ENCODE measurements at regions not wholly inside any gene's neighbourhood (a gene's known extent, or its start where the extent isn't known, plus 50 kb on each side); places are given as distances from the start of the nearest gene placed in this dataset.

DNA sequence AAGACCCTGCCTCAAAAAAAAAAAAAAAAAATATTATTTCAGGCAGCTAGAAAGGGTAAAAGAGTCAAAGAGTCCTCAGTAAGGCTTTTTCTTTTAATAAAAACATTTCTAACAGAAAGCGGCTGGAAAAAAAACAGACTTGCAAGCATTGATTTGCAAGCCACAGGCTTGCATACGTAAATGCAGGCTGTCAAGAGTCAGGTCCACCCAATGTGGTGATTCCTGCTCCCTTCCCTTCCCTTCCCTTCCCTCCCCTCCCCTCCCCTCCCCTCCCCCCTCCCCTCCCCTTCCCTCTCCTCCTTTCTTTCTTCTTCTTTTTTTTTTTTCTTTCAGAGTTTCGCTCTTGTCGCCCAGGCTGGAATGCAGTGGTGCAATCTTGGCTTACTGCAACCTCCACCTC, 74.4 kb upstream of the GULP1 start:
- H3K36me3 ChIP-seq, result no peaks in the 10 kb centered on the region
- no peak for ATAC-seq
- H3K9me3 ChIP-seq, result no peaks in the 10 kb centered on the region
- WGBS, 2 donors, result 83 to 94% methylated on average over 2 to 4 of the region's 4 CpGs
- no peaks in the 10 kb centered on the region for H3K27me3 ChIP-seq
- no peak overlapping the region for H3K4me3 ChIP-seq
- DNase-seq, result no peak
- intact Hi-C loops (cut with DNase I), result no loop called here
- H3K27ac ChIP-seq, result no peak overlapping the region
- TF ChIP-seq CTCF (IDR thresholded peaks at IDR 0.05), result no peak
- H3K4me1 ChIP-seq, result no peaks in the 10 kb centered on the region

GRCh38 chr2:188219541-188219940, 72.1 kb upstream of the GULP1 start:
- intact Hi-C loops (cut with DNase I), result no loop called here
- no peak overlapping the region for H3K27ac ChIP-seq
- no peak overlapping the region for H3K4me3 ChIP-seq
- no peaks in the 10 kb centered on the region for H3K36me3 ChIP-seq
- no peak for DNase-seq
- no peaks in the 10 kb centered on the region for H3K4me1 ChIP-seq
- ATAC-seq, result no peak
- TF ChIP-seq CTCF (IDR thresholded peaks at IDR 0.05), result no peak
- WGBS, 2 donors, result 90 to 91% methylated on average over 1 of the region's 1 CpG
- no peaks in the 10 kb centered on the region for H3K27me3 ChIP-seq
- no peaks in the 10 kb centered on the region for H3K9me3 ChIP-seq

DNA sequence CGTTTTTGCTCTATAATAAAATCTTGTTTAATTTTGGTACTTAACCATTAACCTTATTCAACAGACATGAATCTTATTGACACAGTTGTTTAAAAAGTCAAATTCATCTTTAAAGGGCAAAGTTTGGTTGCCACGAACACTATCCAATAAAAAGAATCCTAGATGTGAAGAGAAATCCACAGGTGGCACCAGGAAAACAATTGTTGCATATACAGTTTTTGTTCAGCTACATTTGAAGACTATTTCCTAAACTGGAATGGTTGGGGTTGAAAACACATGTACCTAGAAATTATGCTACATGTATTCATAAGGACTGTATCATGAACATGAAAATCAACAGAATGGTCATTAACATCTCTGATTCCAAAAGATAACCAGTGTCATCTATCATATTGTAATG, 71.1 kb upstream of the GULP1 start:
- no peaks in the 10 kb centered on the region for H3K36me3 ChIP-seq
- TF ChIP-seq CTCF (IDR thresholded peaks at IDR 0.05), result no peak
- no peaks in the 10 kb centered on the region for H3K27me3 ChIP-seq
- DNase-seq (no peak), ATAC-seq (no peak)
- H3K4me3 ChIP-seq, result no peak overlapping the region
- no peak overlapping the region for H3K27ac ChIP-seq
- H3K9me3 ChIP-seq, result no peaks in the 10 kb centered on the region
- H3K4me1 ChIP-seq, result no peaks in the 10 kb centered on the region
- intact Hi-C loops (cut with DNase I), result no loop called here
- 92 to 96% methylated on average over 2 of the region's 2 CpGs for WGBS, 2 donors

- intact Hi-C loops (cut with DNase I), result no loop called here
- ATAC-seq (no peak), DNase-seq (no peak)
- Histone ChIP-seq H3K4me3 (no peak overlapping the region), H3K36me3 (no peaks in the 10 kb centered on the region), H3K27ac (no peak overlapping the region), H3K4me1 (no peaks in the 10 kb centered on the region), H3K27me3 (no peaks in the 10 kb centered on the region), H3K9me3 (peaks cover 0 to 3% (median 0%) of the 10 kb centered on the region in 11 donors)
- 90 to 96% methylated on average over 8 of the region's 8 CpGs for WGBS, 2 donors
- no peak for TF ChIP-seq CTCF (IDR thresholded peaks at IDR 0.05)
Observed at GRCh38 chr2:188227713-188228112, 64.0 kb upstream of the GULP1 start.

DNA sequence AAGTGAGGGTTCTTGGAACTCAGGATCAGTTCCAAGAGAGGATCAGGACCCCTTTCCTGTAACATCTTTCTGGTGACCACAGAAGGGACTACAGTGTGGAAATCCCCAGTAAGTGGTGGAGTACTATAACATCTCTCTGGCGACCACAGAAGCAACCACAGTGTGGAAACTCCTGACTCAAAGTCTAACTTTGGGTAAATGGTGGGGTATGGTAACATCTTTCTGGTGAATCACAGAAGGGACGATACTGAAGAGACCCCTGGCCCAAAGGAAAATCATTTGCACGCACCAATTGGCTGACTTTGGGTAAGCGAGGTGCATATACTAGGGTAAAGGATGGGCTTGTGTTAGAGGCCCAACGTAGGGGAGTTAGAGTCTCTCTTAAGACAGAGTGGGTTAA, 56.3 kb upstream of the GULP1 start:
- no peaks in the 10 kb centered on the region for H3K27me3 ChIP-seq
- H3K27ac ChIP-seq, result no peak overlapping the region
- no peak overlapping the region for H3K4me3 ChIP-seq
- DNase-seq (no peak), ATAC-seq (no peak)
- WGBS, 2 donors, result 91 to 95% methylated on average over 5 of the region's 5 CpGs
- no peaks in the 10 kb centered on the region for H3K4me1 ChIP-seq
- no peak for TF ChIP-seq CTCF (IDR thresholded peaks at IDR 0.05)
- no peaks in the 10 kb centered on the region for H3K36me3 ChIP-seq
- peaks cover 0 to 16% (median 3%) of the 10 kb centered on the region in 11 donors for H3K9me3 ChIP-seq
- intact Hi-C loops (cut with DNase I), result no loop called here

Data from heart right ventricle (tissue), 16 donors.